Endothelial cell of umbilical vein (primary cell): ENCODE measurements at regions not wholly inside any gene's neighbourhood (a gene's known extent, or its start where the extent isn't known, plus 50 kb on each side); places are given as distances from the start of the nearest gene placed in this dataset.

Experiments used
- BruUV-seq: library from RNA; stranded (reverse); fragments of 400-500 nt; replicated peaks from 2 replicates; lab custom pipeline; 2021; lab: Mats Ljungman, UMichigan
- CTCF ChIA-PET: fragments of 300-600, 350-600 bp; sonication (Branson Sonifier 250); formaldehyde crosslinking; loops from one replicate; lab custom pipeline; 2021; ENCODE audit warnings: antibody characterized with exemption, inconsistent platforms; lab: Charles Lee
- POLR2A ChIA-PET: fragments of 300-600, 350-600 bp; sonication (Branson Sonifier 250); formaldehyde crosslinking; loops from one replicate; lab custom pipeline; 2021; ENCODE audit warnings: antibody characterized with exemption, inconsistent platforms; lab: Charles Lee
- DNase-seq: peaks from one replicate; pipeline ENCODE4 v3.0.0-alpha.2; 2011; ENCODE audit warnings: low read depth, low spot score
- FAIRE-seq: peaks from 2 replicates; lab custom pipeline; 2011; peaks lifted over from hg19 to GRCh38; lab: Jason Lieb, UNC
- H2AFZ ChIP-seq: 2 replicates; pipeline ENCODE4 v1.6.0; 2012; ENCODE audit warnings: low read depth, low read length, control low read depth, inconsistent platforms
- H3K27ac ChIP-seq: 2 replicates; pipeline ENCODE4 v1.5.1; 2011; ENCODE audit warnings: low read depth, mild to moderate bottlenecking, control low read depth, low read length, moderate library complexity; ENCODE audit not compliant: insufficient read depth
- H3K27me3 ChIP-seq, 2 experiments: 2 replicates each; pipeline versions ENCODE4 v1.6.0 to v1.6.1; 2011; ENCODE audit warnings: low read length in 2 of 2, mixed read lengths in 1 of 2; ENCODE audit not compliant: control insufficient read depth in 2 of 2, insufficient read depth in 2 of 2
- H3K36me3 ChIP-seq, 2 experiments: 2 replicates in 1 of 2; 3 replicates in 1 of 2; pipeline ENCODE4 v1.5.1; 2011; ENCODE audit warnings: low read length in 2 of 2, mild to moderate bottlenecking in 1 of 2, moderate library complexity in 1 of 2; ENCODE audit not compliant: control insufficient read depth in 2 of 2, insufficient read depth in 2 of 2; ENCODE audit errors: extremely low read depth in 1 of 2
- H3K4me1 ChIP-seq: 3 replicates; pipeline ENCODE4 v1.5.1; 2011; ENCODE audit warnings: mild to moderate bottlenecking, low read length; ENCODE audit not compliant: control insufficient read depth, insufficient read depth; ENCODE audit errors: extremely low read depth
- H3K4me2 ChIP-seq: 2 replicates; pipeline ENCODE4 v1.6.1; 2011; ENCODE audit warnings: low read length, control low read depth, mixed read lengths; ENCODE audit not compliant: insufficient read depth
- H3K4me3 ChIP-seq, 3 experiments: fragments of 200-600 bp in 1 of 3; sonication (generic), shearing (Covaris generic) in 1 of 3; replicated peaks in 1 of 3; 2 replicates each; pipeline ENCODE4 v1.5.1; 2011 to 2016; ENCODE audit warnings: control low read depth in 3 of 3, low read length in 3 of 3, mild to moderate bottlenecking in 2 of 3, inconsistent platforms in 1 of 3, low read depth in 1 of 3, moderate library complexity in 1 of 3; ENCODE audit not compliant: insufficient read depth in 1 of 3
- H3K79me2 ChIP-seq: 2 replicates; pipeline ENCODE4 v1.6.0; 2012; ENCODE audit warnings: low read length, inconsistent platforms; ENCODE audit not compliant: control insufficient read depth, insufficient read depth
- H3K9ac ChIP-seq: replicated peaks from 2 replicates; pipeline ENCODE3; 2011; ENCODE audit warnings: low read length, control low read depth; ENCODE audit not compliant: insufficient read depth; ENCODE audit errors: extremely low read depth
- H3K9me1 ChIP-seq: replicated peaks from 3 replicates; pipeline ENCODE4 v1.6.0; 2011; ENCODE audit warnings: mild to moderate bottlenecking, low read length; ENCODE audit not compliant: control insufficient read depth, insufficient read depth; ENCODE audit errors: extremely low read depth
- H3K9me3 ChIP-seq: replicated peaks from 2 replicates; pipeline ENCODE4 v1.5.1; 2012; ENCODE audit warnings: low read length, inconsistent platforms; ENCODE audit not compliant: control insufficient read depth, insufficient read depth
- H4K20me1 ChIP-seq: replicated peaks from 2 replicates; pipeline ENCODE3; 2011; ENCODE audit warnings: mild to moderate bottlenecking, low read length; ENCODE audit not compliant: control insufficient read depth, insufficient read depth; ENCODE audit errors: extremely low read depth
- CTCF ChIP-seq, 2 donors: IDR thresholded peaks; 1 replicate in 1 of 2; 2 replicates in 1 of 2; pipeline ENCODE4 v1.5.1; 2011; ENCODE audit warnings: low read length in 2 of 2, mild to moderate bottlenecking in 2 of 2, moderate library complexity in 2 of 2, control low read depth in 1 of 2, inconsistent platforms in 1 of 2, low read depth in 1 of 2; ENCODE audit not compliant: insufficient read depth in 1 of 2; ENCODE audit errors: extremely low read depth in 1 of 2
- FOS ChIP-seq: IDR thresholded peaks from 2 replicates; pipeline ENCODE4 v1.6.1; 2011; ENCODE audit warnings: mild to moderate bottlenecking, low read length, moderate library complexity, borderline replicate concordance; ENCODE audit not compliant: insufficient read depth
- GATA2 ChIP-seq: IDR thresholded peaks from 2 replicates; pipeline ENCODE4 v1.7.0; 2011; ENCODE audit warnings: low read depth, mild to moderate bottlenecking, moderate library complexity, mixed read lengths, low read length; ENCODE audit not compliant: insufficient read length, insufficient read depth
- JUN ChIP-seq: IDR thresholded peaks from 2 replicates; pipeline ENCODE4 v1.6.1; 2011; ENCODE audit warnings: borderline replicate concordance, low read depth; ENCODE audit not compliant: insufficient read length, insufficient read depth
- MYC ChIP-seq: IDR thresholded peaks from one replicate; pipeline ENCODE4 v1.6.1; 2011; ENCODE audit warnings: mild to moderate bottlenecking, low read depth, low read length
- POLR2A ChIP-seq: IDR thresholded peaks from 2 replicates; pipeline ENCODE4 v1.6.1; 2012; ENCODE audit warnings: low read depth, mild to moderate bottlenecking, control low read depth, low read length
- dilution Hi-C: fragments of 300-500 bp; cut with MboI; formaldehyde crosslinking; loops from one replicate; pipeline ENCODE4 v1.15.0; 2019; ENCODE audit warnings: low sequenced_read_pairs; ENCODE audit not compliant: extremely low pct_ligation_motif_present
- intact Hi-C: fragments of 100-400 bp; cut with micrococcal nuclease; formaldehyde crosslinking; loops from one replicate; pipeline ENCODE4 v1.10.0; 2022
- TF ChIP-seq, protein P1 (sequence below): IDR thresholded peaks from 2 replicates; pipeline ENCODE4 v1.6.1; 2011; ENCODE audit not compliant: insufficient read depth, insufficient read length

- no peak for DNase-seq
- intact Hi-C loops (no loop called here), dilution Hi-C loops (no loop called here)
- FAIRE-seq: peak; percentile 38
- H3K36me3 ChIP-seq: no peaks in the 10 kb centered on the region
- no peaks in the 10 kb centered on the region for H3K79me2 ChIP-seq
- no peak overlapping the region for H3K27ac ChIP-seq
- H2AFZ ChIP-seq: no peak overlapping the region
- BruUV-seq: no TSS peak
- H3K9me3 ChIP-seq: no peaks in the 10 kb centered on the region
- H3K9ac ChIP-seq: no peak overlapping the region
- H3K4me3 ChIP-seq: no peak overlapping the region
- H3K4me2 ChIP-seq: no peak overlapping the region
- H3K27me3 ChIP-seq: no peaks in the 10 kb centered on the region
- TF ChIP-seq JUN: peak; percentile 36
- TF ChIP-seq, protein P1, sequence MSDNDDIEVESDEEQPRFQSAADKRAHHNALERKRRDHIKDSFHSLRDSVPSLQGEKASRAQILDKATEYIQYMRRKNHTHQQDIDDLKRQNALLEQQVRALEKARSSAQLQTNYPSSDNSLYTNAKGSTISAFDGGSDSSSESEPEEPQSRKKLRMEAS: no peak
- peak; percentile 63 for TF ChIP-seq FOS
- TF ChIP-seq POLR2A: no peak
- peak; percentile 94 for TF ChIP-seq GATA2
- no peak for TF ChIP-seq MYC
- H4K20me1 ChIP-seq: no peaks in the 10 kb centered on the region
- no peaks in the 10 kb centered on the region for H3K9me1 ChIP-seq
- peaks cover 3% of the 10 kb centered on the region for H3K4me1 ChIP-seq
- POLR2A ChIA-PET: no interaction called here
- CTCF ChIA-PET: interaction anchor here (1.4 kb wide), 1 partner anchor 17 kb away, joined by 4 read pairs; no protein-coding TSS in a partner anchor
Measured at GRCh38 chr4:11488657-11489452, 60.2 kb upstream of the HS3ST1 start.

- Histone ChIP-seq H3K27me3 (no peaks in the 10 kb centered on the region), H3K9ac (no peak overlapping the region), H2AFZ (no peak overlapping the region), H3K27ac (no peak overlapping the region), H3K4me3 (no peak overlapping the region), H3K4me2 (no peak overlapping the region), H3K36me3 (no peaks in the 10 kb centered on the region), H4K20me1 (no peaks in the 10 kb centered on the region), H3K4me1 (peaks cover 5% of the 10 kb centered on the region), H3K79me2 (no peaks in the 10 kb centered on the region), H3K9me3 (no peaks in the 10 kb centered on the region), H3K9me1 (no peaks in the 10 kb centered on the region)
- FAIRE-seq (no peak), DNase-seq (no peak)
- TF ChIP-seq POLR2A: no peak
- TF ChIP-seq MYC: no peak
- TF ChIP-seq CTCF (IDR thresholded peaks at IDR 0.05; ENCODE audit: extremely low read depth in 1 of 2, insufficient read depth in 1 of 2, low read depth in 1 of 2, low read length in 2 of 2): no peak
- no peak for TF ChIP-seq FOS
- TF ChIP-seq, protein P1: no peak
- peak; percentile 1 for TF ChIP-seq JUN
- intact Hi-C loops (no loop called here), dilution Hi-C loops (no loop called here)
- POLR2A ChIA-PET: no interaction called here
- BruUV-seq: no TSS peak
- CTCF ChIA-PET: interaction anchor here (0.9 to 1.4 kb wide), 2 partner anchors 10 to 16 kb away, joined by 3 to 4 read pairs; no protein-coding TSS in a partner anchor
Measured at GRCh38 chr4:11487868-11488544, 59.3 kb upstream of the HS3ST1 start.
